H9 (cell line): ENCODE measurements at regions not wholly inside any gene's neighbourhood (a gene's known extent, or its start where the extent isn't known, plus 50 kb on each side); places are given as distances from the start of the nearest gene placed in this dataset.
"Not testable (repeated sequence)": the region's sequence is repeated elsewhere in the genome, so short reads cannot be mapped to it uniquely, and the experiment has no call there.

Source experiments
- DNase-seq: peaks from one replicate; pipeline ENCODE4 v3.0.0-alpha.2; 2017
- H2AFZ ChIP-seq: one replicate; pipeline ENCODE4 v1.6.1; 2013; ENCODE audit warnings: mild to moderate bottlenecking, low read length, control low read depth, moderate library complexity
- H2AK5ac ChIP-seq: 2 replicates; pipeline ENCODE4 v1.6.1; 2013; ENCODE audit warnings: low read length, control low read depth, mixed read lengths; ENCODE audit not compliant: insufficient read length
- H2BK120ac ChIP-seq: one replicate; pipeline ENCODE4 v1.6.1; 2013; ENCODE audit warnings: low read depth, mild to moderate bottlenecking, low read length, control low read depth, inconsistent platforms; ENCODE audit not compliant: poor library complexity, severe bottlenecking
- H2BK12ac ChIP-seq: 2 replicates; pipeline ENCODE4 v1.6.1; 2013; ENCODE audit warnings: low read length, control low read depth, mixed read lengths, low read depth; ENCODE audit not compliant: insufficient read length
- H2BK15ac ChIP-seq: 2 replicates; pipeline ENCODE4 v1.6.1; 2013; ENCODE audit warnings: low read depth, low read length, control low read depth
- H2BK20ac ChIP-seq: one replicate; pipeline ENCODE4 v1.6.1; 2013; ENCODE audit warnings: low read depth, mild to moderate bottlenecking, low read length, control low read depth, inconsistent platforms; ENCODE audit not compliant: poor library complexity, severe bottlenecking
- H2BK5ac ChIP-seq: 2 replicates; pipeline ENCODE4 v1.6.1; 2013; ENCODE audit warnings: low read length, control low read depth, mixed read lengths; ENCODE audit not compliant: insufficient read length
- H3K14ac ChIP-seq: 2 replicates; pipeline ENCODE4 v1.6.1; 2013; ENCODE audit warnings: low read length, control low read depth; ENCODE audit not compliant: insufficient read depth
- H3K18ac ChIP-seq: 2 replicates; pipeline ENCODE4 v1.6.1; 2013; ENCODE audit warnings: low read depth, mild to moderate bottlenecking, mixed read lengths, low read length, control low read depth; ENCODE audit not compliant: insufficient read length
- H3K23ac ChIP-seq: 2 replicates; pipeline ENCODE4 v1.6.1; 2013; ENCODE audit warnings: low read length, control low read depth, mixed read lengths, low read depth; ENCODE audit not compliant: insufficient read length
- H3K23me2 ChIP-seq: 2 replicates; pipeline ENCODE4 v1.6.1; 2013; ENCODE audit warnings: low read depth, mild to moderate bottlenecking, mixed read lengths, low read length, control low read depth; ENCODE audit not compliant: insufficient read length, poor library complexity, severe bottlenecking
- H3K27ac ChIP-seq: 2 replicates; pipeline ENCODE4 v1.5.1; 2013; ENCODE audit warnings: low read length, control low read depth, mixed read lengths, low read depth; ENCODE audit not compliant: insufficient read length
- H3K27me3 ChIP-seq: 2 replicates; pipeline ENCODE4 v1.6.1; 2013; ENCODE audit warnings: low read length, control low read depth, inconsistent platforms; ENCODE audit not compliant: insufficient read depth
- H3K4ac ChIP-seq: 2 replicates; pipeline ENCODE4 v1.6.1; 2013; ENCODE audit warnings: low read depth, mild to moderate bottlenecking, control low read depth, inconsistent platforms, low read length, moderate library complexity
- H3K4me1 ChIP-seq: 2 replicates; pipeline ENCODE4 v1.6.1; 2013; ENCODE audit warnings: low read length, control low read depth, inconsistent platforms; ENCODE audit not compliant: insufficient read depth
- H3K4me2 ChIP-seq: 2 replicates; pipeline ENCODE4 v1.6.1; 2013; ENCODE audit warnings: low read length, control low read depth, mixed read lengths; ENCODE audit not compliant: insufficient read length, insufficient read depth
- H3K56ac ChIP-seq: 2 replicates; pipeline ENCODE4 v1.6.1; 2013; ENCODE audit warnings: low read depth, mild to moderate bottlenecking, mixed read lengths, low read length, control low read depth; ENCODE audit not compliant: insufficient read length
- H3K79me1 ChIP-seq: 2 replicates; pipeline ENCODE4 v1.6.1; 2013; ENCODE audit warnings: low read depth, mild to moderate bottlenecking, moderate library complexity, low read length, control low read depth, inconsistent platforms; ENCODE audit not compliant: insufficient read depth, poor library complexity, severe bottlenecking
- H3K79me2 ChIP-seq: 2 replicates; pipeline ENCODE4 v1.6.1; 2013; ENCODE audit warnings: low read length, control low read depth, inconsistent platforms; ENCODE audit not compliant: insufficient read depth
- H3K9ac ChIP-seq: 2 replicates; pipeline ENCODE4 v1.6.1; 2013; ENCODE audit warnings: low read length, control low read depth, mixed read lengths; ENCODE audit not compliant: insufficient read length; ENCODE audit errors: extremely low read depth
- H3K9me3 ChIP-seq: one replicate; pipeline ENCODE4 v1.6.1; 2013; ENCODE audit warnings: low read depth, low read length, inconsistent platforms; ENCODE audit not compliant: control insufficient read depth
- H3T11ph ChIP-seq: one replicate; pipeline ENCODE4 v1.6.1; 2013; ENCODE audit warnings: mild to moderate bottlenecking, low read length, control low read depth, inconsistent platforms
- H4K20me1 ChIP-seq: one replicate; pipeline ENCODE4 v1.6.1; 2013; ENCODE audit not compliant: control insufficient read depth, insufficient read length, insufficient read depth
- H4K5ac ChIP-seq: 2 replicates; pipeline ENCODE4 v1.6.1; 2013; ENCODE audit warnings: low read depth, mild to moderate bottlenecking, mixed read lengths, low read length, control low read depth; ENCODE audit not compliant: insufficient read length
- H4K8ac ChIP-seq: replicated peaks from 2 replicates; pipeline ENCODE4 v1.6.1; 2013; ENCODE audit warnings: low read length, control low read depth, mixed read lengths, low read depth; ENCODE audit not compliant: insufficient read length
- H4K91ac ChIP-seq: 2 replicates; pipeline ENCODE4 v1.6.1; 2013; ENCODE audit warnings: low read depth, mild to moderate bottlenecking, moderate library complexity, mixed read lengths, low read length, control low read depth; ENCODE audit not compliant: insufficient read length
- H3K27ac Mint-ChIP-seq, 3 experiments: 2 replicates in 2 of 3; 3 replicates in 1 of 3; pipeline ENCODE4 v1.8.0; 2020 to 2021; ENCODE audit warnings: mixed read lengths in 3 of 3, mild to moderate bottlenecking in 1 of 3, moderate library complexity in 1 of 3
- H3K27me3 Mint-ChIP-seq: 2 replicates; pipeline ENCODE4 v1.8.0; 2021; ENCODE audit warnings: low read depth, mild to moderate bottlenecking, moderate library complexity, mixed read lengths
- H3K36me3 Mint-ChIP-seq, 3 experiments: 2 replicates in 2 of 3; 3 replicates in 1 of 3; pipeline ENCODE4 v1.8.0; 2020 to 2021; ENCODE audit warnings: low read depth in 3 of 3, mixed read lengths in 3 of 3; ENCODE audit not compliant: insufficient read depth in 1 of 3
- H3K4me1 Mint-ChIP-seq, 2 experiments: 2 replicates each; pipeline ENCODE4 v1.8.0; 2020; ENCODE audit warnings: mixed read lengths in 2 of 2
- H3K4me3 Mint-ChIP-seq, 2 experiments: 2 replicates in 1 of 2; 3 replicates in 1 of 2; pipeline ENCODE4 v1.8.0; 2020 to 2021; ENCODE audit warnings: mild to moderate bottlenecking in 2 of 2, mixed read lengths in 2 of 2, moderate library complexity in 1 of 2
- H3K9me3 Mint-ChIP-seq, 2 experiments: 2 replicates in 1 of 2; 3 replicates in 1 of 2; pipeline ENCODE4 v1.8.0; 2020; ENCODE audit warnings: mild to moderate bottlenecking in 2 of 2, mixed read lengths in 2 of 2, moderate library complexity in 1 of 2
- WGBS: extraction: QIAGEN DNeasy Blood & Tissue Kit; methylation state at CpG from one replicate; pipeline ENCODE4 v1.1.7; 2013; ENCODE audit warnings: missing lambda C conversion rate, low lambda C conversion rate, mixed read lengths; ENCODE audit not compliant: insufficient read length; ENCODE audit errors: extremely low coverage; 5-methylcytosine and 5-hydroxymethylcytosine counted together
- TF ChIP-seq, protein P1 (sequence below): fragments of 200-600 bp; sonication (generic); conservative IDR thresholded peaks from 3 replicates; pipeline ENCODE4 v1.8.0; 2021; ENCODE audit warnings: antibody characterized with exemption, mild to moderate bottlenecking

DNA sequence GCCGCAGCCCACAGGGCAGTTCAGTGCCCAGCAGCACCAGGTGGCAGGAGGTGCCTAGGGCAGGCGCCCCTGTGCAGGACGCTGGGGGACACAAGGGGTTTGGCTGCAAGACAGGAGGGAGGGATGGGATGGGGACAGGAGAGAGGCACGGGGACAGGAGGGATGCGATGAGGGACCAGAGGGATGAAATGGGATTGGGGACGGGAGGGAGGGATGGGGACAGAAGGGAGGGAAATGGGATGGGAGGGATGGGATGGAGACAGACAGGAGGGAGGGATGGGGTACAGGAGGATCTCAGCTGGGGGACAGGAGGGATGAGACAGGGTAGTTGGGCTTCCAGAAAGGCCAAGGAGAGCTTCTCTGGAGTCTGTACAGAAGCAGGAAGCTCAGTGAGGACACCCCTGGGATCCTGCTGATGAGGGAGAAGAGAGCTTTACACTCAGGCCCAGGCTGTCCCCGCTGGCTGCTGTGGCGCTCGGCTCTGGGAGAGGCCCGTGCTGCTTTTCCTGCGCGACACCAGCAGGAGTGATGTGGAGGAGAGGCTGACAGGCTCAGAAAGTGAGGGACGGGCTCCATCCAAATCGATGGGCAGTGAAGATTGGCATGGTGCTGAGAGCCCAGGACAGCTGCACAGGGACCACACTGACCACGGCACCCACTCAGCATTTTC, 400.8 kb downstream of the SMOC2 start:
- H2BK120ac ChIP-seq, result no peak overlapping the region
- Mint-ChIP-seq H3K27ac (0 out of 7 replicates have a peak overlapping the region, but pooled peaks of 1 of the 3 experiments have one; percentile 44), H3K9me3 (peaks cover 2 to 4% of the 10 kb centered on the region in 2 experiments; a peak in 3 of 5 replicates), H3K36me3 (no peaks in the 10 kb centered on the region; a peak in 1 of 7 replicates), H3K4me1 (peaks cover 16 to 20% of the 10 kb centered on the region in 2 experiments), H3K4me3 (no peak overlapping the region), H3K27me3 (peaks cover 14% of the 10 kb centered on the region)
- H2BK5ac ChIP-seq, result no peak overlapping the region
- 0 out of 2 replicates have a peak, but pooled peaks cover 2% of the 10 kb centered on the region for H3K79me2 ChIP-seq
- no peaks in the 10 kb centered on the region for H4K20me1 ChIP-seq
- no peak overlapping the region for H4K91ac ChIP-seq
- peaks cover 5% of the 10 kb centered on the region for H3K4me1 ChIP-seq
- no peaks in the 10 kb centered on the region for H3K27me3 ChIP-seq
- H3K4me2 ChIP-seq, result no peak overlapping the region
- TF ChIP-seq, protein P1, sequence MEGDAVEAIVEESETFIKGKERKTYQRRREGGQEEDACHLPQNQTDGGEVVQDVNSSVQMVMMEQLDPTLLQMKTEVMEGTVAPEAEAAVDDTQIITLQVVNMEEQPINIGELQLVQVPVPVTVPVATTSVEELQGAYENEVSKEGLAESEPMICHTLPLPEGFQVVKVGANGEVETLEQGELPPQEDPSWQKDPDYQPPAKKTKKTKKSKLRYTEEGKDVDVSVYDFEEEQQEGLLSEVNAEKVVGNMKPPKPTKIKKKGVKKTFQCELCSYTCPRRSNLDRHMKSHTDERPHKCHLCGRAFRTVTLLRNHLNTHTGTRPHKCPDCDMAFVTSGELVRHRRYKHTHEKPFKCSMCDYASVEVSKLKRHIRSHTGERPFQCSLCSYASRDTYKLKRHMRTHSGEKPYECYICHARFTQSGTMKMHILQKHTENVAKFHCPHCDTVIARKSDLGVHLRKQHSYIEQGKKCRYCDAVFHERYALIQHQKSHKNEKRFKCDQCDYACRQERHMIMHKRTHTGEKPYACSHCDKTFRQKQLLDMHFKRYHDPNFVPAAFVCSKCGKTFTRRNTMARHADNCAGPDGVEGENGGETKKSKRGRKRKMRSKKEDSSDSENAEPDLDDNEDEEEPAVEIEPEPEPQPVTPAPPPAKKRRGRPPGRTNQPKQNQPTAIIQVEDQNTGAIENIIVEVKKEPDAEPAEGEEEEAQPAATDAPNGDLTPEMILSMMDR, result no peak
- no peak overlapping the region for H3K56ac ChIP-seq
- no peak overlapping the region for H3K23ac ChIP-seq
- H3K4ac ChIP-seq, result no peak overlapping the region
- no CpG with 5 or more reads among the region's 15 CpGs for WGBS
- H3K9me3 ChIP-seq, result no peaks in the 10 kb centered on the region
- H2BK12ac ChIP-seq, result no peak overlapping the region
- no peak overlapping the region for H3T11ph ChIP-seq
- no peak overlapping the region for H3K14ac ChIP-seq
- H4K8ac ChIP-seq, result no peak overlapping the region
- H4K5ac ChIP-seq, result no peak overlapping the region
- H2AK5ac ChIP-seq, result no peak overlapping the region
- no peak overlapping the region for H3K27ac ChIP-seq
- H2BK20ac ChIP-seq, result no peak overlapping the region
- no peak for DNase-seq
- H2BK15ac ChIP-seq, result no peak overlapping the region; the same call in 1 of the 2 replicates
- no peaks in the 10 kb centered on the region for H3K23me2 ChIP-seq
- H3K18ac ChIP-seq, result no peak overlapping the region
- H2AFZ ChIP-seq, result no peak overlapping the region
- no peaks in the 10 kb centered on the region for H3K79me1 ChIP-seq
- no peak overlapping the region for H3K9ac ChIP-seq

- H3K23me2 ChIP-seq, H3K9me3 Mint-ChIP-seq, H3T11ph ChIP-seq: not testable (repeated sequence)
Observed at GRCh38 chr6:168840932-168841331, 399.9 kb downstream of the SMOC2 start.

More at GRCh38 chr6:168840932-168841331, 399.9 kb downstream of the SMOC2 start:
- H2BK12ac ChIP-seq, H3K4me3 Mint-ChIP-seq, H3K27me3 ChIP-seq, H2BK15ac ChIP-seq, H3K27ac Mint-ChIP-seq, H4K5ac ChIP-seq, H3K56ac ChIP-seq, DNase-seq, H2AK5ac ChIP-seq, H3K4me2 ChIP-seq, H2BK20ac ChIP-seq, H4K8ac ChIP-seq, H3K14ac ChIP-seq, H3K4me1 ChIP-seq, H3K18ac ChIP-seq, H3K27ac ChIP-seq, H4K91ac ChIP-seq, H3K9ac ChIP-seq, H4K20me1 ChIP-seq, H3K9me3 ChIP-seq, H3K36me3 Mint-ChIP-seq, H2BK5ac ChIP-seq, H3K79me2 ChIP-seq, H2BK120ac ChIP-seq, H3K4ac ChIP-seq, H3K79me1 ChIP-seq, H2AFZ ChIP-seq, H3K23ac ChIP-seq: not testable (repeated sequence)
- no CpG with 5 or more reads among the region's 40 CpGs for WGBS
- Mint-ChIP-seq H3K27me3 (peaks cover 14% of the 10 kb centered on the region), H3K4me1 (peaks cover 21 to 25% of the 10 kb centered on the region in 2 experiments)
